ENCODE measurements at regions not wholly inside any gene's neighbourhood (a gene's known extent, or its start where the extent isn't known, plus 50 kb on each side); places are given as distances from the start of the nearest gene placed in this dataset.

GRCh38 chr15:72919936-72920465 is 132.3 kb upstream of the NEO1 start:
- no peak for DNase-seq (ENCODE audit: low read depth)

- DNase-seq (ENCODE audit: low read depth) = no peak
These were observed 133.3 kb upstream of the ADPGK start for GRCh38 chr15:72916897-72917296.

GRCh38 chr15:72916378-72916777 is 132.8 kb upstream of the ADPGK start:
- no peak for DNase-seq (ENCODE audit: low read depth)

GRCh38 chr15:72915843-72916242 is 132.3 kb upstream of the ADPGK start:
- DNase-seq (ENCODE audit: low read depth) = no peak

GRCh38 chr15:72912996-72913395 is 129.4 kb upstream of the ADPGK start:
- no peak for DNase-seq (ENCODE audit: low read depth)

GRCh38 chr15:72912121-72912520 is 128.6 kb upstream of the ADPGK start:
- no peak for DNase-seq (ENCODE audit: low read depth)

- no peak for DNase-seq (ENCODE audit: low read depth)
These were observed 128.1 kb upstream of the ADPGK start for GRCh38 chr15:72911626-72912025.

GRCh38 chr15:72908713-72909112 is 125.2 kb upstream of the ADPGK start:
- DNase-seq (ENCODE audit: low read depth) = no peak

- no peak for DNase-seq (ENCODE audit: low read depth)
These were observed 124.2 kb upstream of the ADPGK start for GRCh38 chr15:72907733-72908132.

- no peak for DNase-seq (ENCODE audit: low read depth)
These were observed 119.3 kb upstream of the ADPGK start for GRCh38 chr15:72902919-72903260.

- DNase-seq (ENCODE audit: low read depth) = peak; percentile 73
These were observed 118.8 kb upstream of the ADPGK start for GRCh38 chr15:72902245-72902918.

GRCh38 chr15:72892986-72893385 is 109.4 kb upstream of the ADPGK start:
- DNase-seq (ENCODE audit: low read depth) = no peak

GRCh38 chr15:72890043-72890442 is 106.5 kb upstream of the ADPGK start:
- DNase-seq (ENCODE audit: low read depth) = no peak

GRCh38 chr15:72889545-72889944 is 106.0 kb upstream of the ADPGK start:
- DNase-seq (ENCODE audit: low read depth) = no peak

GRCh38 chr15:72888811-72889210 is 105.3 kb upstream of the ADPGK start:
- no peak for DNase-seq (ENCODE audit: low read depth)

GRCh38 chr15:72888211-72888610 is 104.7 kb upstream of the ADPGK start:
- DNase-seq (ENCODE audit: low read depth) = no peak

- no peak for DNase-seq (ENCODE audit: low read depth)
These were observed 103.8 kb upstream of the ADPGK start for GRCh38 chr15:72887376-72887775.

GRCh38 chr15:72884311-72884710 is 100.8 kb upstream of the ADPGK start:
- DNase-seq (ENCODE audit: low read depth) = no peak

- peak; percentile 20 for DNase-seq (ENCODE audit: low read depth)
These were observed 90.0 kb upstream of the ADPGK start for GRCh38 chr15:72873379-72874233.

- DNase-seq (ENCODE audit: low read depth) = no peak
These were observed 88.7 kb upstream of the ADPGK start for GRCh38 chr15:72872066-72872845.

GRCh38 chr15:72866866-72867616 is 83.5 kb upstream of the ADPGK start:
- no peak for DNase-seq (ENCODE audit: low read depth)

GRCh38 chr15:72866182-72866581 is 82.6 kb upstream of the ADPGK start:
- no peak for DNase-seq (ENCODE audit: low read depth)
